Uterus (tissue), 2 donors: ENCODE measurements at regions not wholly inside any gene's neighbourhood (a gene's known extent, or its start where the extent isn't known, plus 50 kb on each side); places are given as distances from the start of the nearest gene placed in this dataset.

Experiments used
- CTCF ChIP-seq, 4 experiments: fragments of 200-600 bp in 2 of 4; fragments of 450-650 bp in 2 of 4; sonication (generic) in 2 of 4; IDR thresholded peaks; one replicate each; pipeline ENCODE4 v1.5.1; 2016 to 2019; ENCODE audit warnings: antibody characterized with exemption in 4 of 4, mild to moderate bottlenecking in 2 of 4, moderate library complexity in 1 of 4
- POLR2A ChIP-seq, 2 donors: fragments of 450-650 bp; IDR thresholded peaks; one replicate each; pipeline ENCODE4 v1.6.1; 2016; ENCODE audit warnings: antibody characterized with exemption in 2 of 2, mild to moderate bottlenecking in 1 of 2, moderate library complexity in 1 of 2

GRCh38 chr13:21759911-21760310 is 89.0 kb downstream of the FGF9 start:
- TF ChIP-seq CTCF (IDR thresholded peaks at IDR 0.05) (no peak), POLR2A (IDR thresholded peaks at IDR 0.05) (no peak)
